GM18511 (cell line): ENCODE measurements at regions not wholly inside any gene's neighbourhood (a gene's known extent, or its start where the extent isn't known, plus 50 kb on each side); places are given as distances from the start of the nearest gene placed in this dataset.

Experiments
- ATAC-seq: cut with Tn5 transposase; IDR thresholded peaks from one replicate; pipeline ENCODE4 v1.9.1; 2021; ENCODE audit warnings: mild to moderate bottlenecking, moderate library complexity; ENCODE audit not compliant: unreplicated experiment

DNA sequence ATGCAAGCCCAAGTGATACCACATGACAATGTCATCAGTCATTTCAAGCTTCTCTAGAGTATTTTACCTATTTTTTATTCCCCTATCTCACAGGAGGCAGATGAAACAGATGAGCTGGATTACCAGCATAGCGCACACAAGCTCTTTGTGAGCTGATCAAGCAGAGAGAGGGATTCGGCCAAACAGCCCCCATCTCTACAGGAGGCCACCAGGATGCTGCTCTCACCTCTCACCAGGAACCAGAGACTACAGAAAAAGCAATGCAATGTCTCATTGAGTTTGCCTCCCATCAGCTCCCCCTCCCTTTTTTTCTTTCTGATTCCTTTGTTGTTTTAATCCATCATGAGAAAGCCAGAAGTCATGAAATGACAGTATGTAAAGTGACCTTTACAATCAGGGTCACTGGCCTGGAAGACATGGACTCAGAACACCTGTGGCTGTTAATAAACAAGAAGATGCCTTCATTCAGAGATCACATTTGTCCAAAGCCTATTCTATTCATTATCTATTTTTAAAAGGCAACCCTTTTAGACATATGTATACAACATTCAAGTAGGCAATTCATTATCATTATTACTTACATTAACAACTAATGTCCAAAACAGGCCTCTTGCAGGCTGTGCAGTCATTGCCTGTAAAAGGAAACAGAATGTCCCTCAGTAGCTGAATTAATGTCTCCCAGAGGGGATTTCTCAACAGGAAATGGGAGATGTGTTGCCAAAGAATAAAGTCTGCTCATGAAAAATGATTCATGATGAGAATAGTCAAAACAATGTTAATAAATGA is 656.6 kb downstream of the TBC1D4 start:
- no peak for ATAC-seq

DNA sequence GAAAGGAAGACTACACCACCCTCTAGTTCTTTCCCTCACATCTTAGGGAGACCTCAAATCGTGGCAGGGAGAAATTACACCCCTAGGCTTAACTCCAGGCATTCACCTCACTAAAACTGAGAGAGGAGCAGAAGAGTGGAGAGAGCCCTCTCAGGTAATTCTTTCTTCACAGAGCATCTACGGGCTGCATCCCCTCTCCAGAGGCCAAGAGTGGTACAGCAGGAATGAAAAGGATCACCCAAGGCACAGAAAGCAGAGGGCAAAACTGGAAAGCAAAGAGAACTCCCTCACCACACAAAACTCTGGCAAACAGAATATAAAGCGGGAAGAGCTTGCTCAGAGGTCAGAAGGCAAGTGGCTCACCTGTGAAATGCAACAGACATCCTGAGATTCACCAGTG is 661.2 kb downstream of the TBC1D4 start:
- ATAC-seq: no peak

DNA sequence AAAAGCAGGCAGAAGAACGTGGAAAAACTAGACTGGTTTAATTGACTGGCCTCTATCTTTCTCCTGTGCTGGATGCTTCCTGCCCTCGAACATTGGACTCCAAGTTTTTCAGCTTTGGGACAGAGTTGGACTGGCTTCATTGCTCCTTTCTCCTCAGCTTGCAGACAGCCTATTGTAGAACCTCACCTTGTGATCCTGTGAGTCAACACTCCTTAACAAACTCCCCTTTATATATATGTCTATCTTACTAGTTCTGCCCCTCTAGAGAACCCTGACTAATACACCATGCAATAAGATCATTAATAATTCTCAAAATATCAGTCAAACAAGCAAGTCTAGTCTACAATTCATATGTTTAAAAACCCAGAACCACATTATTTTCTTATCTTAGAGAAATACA is 662.4 kb downstream of the TBC1D4 start:
- no peak for ATAC-seq

DNA sequence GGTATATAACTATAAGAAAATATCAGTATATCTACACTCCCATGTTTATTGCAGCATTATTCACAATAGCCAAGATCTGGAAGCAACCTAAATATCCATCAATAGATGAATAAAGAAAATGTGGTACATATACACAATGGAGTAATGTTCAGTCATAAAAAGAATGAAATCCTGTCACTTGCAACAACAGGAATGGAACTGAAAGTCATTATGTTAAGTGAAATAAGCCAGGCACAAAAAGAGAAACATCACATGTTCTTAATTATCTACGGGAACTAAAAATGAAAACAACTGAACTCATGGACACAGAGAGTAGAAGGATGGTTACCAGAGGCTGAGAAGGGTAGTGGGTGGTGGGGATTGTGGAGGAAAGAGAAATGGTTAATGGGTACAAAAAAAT is 665.2 kb downstream of the TBC1D4 start:
- no peak for ATAC-seq

DNA sequence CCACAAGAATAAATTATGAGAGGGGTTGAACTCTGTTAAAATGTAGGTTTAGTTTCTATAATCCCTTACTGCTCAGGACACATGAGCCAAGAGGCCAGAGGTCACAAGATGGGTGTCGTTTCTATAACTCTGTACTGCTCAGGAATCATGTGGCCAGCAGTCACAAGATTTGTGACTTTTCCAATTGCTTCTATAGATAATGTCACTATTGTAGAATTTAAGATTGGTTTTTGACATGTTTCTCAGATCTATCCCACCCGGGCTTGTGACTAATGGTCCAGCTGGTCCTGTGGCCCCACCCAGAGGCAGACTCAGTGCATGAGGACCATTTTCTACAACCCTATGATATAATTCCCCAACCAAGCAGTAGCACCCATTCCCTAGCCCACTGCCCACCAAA is 662.0 kb upstream of the KLF12 start:
- ATAC-seq: no peak

DNA sequence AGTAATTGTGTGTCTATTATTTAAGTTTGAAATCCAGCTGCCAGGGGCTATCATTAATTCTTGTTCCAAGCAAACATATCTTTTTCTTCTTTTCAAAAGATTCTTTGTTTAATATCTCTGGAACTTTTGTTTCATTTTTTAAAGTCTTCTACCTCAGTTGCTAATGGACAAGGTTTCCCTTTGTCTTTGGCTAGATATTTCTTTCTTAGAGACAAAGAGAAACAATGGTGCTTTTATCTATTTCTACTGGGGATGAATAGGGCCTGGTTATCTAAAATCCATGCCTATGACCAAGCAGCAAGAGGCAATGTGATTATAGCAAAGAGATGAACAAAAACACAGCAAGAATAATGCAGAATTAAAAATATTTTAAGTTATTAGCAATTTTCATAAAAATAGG is 661.3 kb upstream of the KLF12 start:
- ATAC-seq: no peak

DNA sequence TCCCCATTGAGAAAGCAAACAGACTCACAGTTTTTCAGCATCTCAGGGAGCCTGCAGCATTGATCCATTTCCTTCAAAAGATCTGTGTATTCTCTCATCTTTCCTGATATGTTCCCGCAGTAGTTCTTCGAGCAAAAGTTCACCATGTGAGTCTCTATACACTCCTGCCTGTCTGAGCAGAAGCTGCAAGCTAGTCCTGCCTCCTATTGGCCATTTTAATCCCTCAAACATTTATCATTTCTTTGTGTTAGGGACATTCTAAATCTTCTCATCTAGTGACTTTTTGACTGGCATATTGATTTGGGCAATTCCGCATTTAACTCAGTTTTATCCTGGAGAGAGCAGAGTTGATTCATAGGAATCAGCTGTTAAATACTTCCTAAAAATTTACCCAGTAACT is 660.4 kb upstream of the KLF12 start:
- ATAC-seq: no peak

DNA sequence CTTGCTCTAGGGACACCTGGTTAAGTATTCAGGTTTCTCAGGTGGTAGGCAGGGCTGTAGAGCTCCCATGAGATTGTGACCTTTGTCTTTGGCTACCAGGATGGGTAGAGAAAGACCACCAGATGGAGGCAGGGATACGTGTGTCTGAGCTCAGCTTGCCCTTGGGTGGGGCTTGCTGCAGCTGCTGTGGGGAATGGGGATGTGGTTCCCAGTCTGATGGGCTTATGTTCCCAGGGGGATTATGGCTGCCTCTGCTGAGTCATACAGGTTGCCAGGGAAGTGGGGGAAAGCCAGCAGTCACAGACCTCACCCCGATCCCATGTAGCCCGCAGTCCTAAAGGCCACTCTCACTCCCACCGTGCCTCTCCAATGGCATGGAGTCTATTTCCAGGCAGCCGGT is 659.9 kb upstream of the KLF12 start:
- no peak for ATAC-seq

DNA sequence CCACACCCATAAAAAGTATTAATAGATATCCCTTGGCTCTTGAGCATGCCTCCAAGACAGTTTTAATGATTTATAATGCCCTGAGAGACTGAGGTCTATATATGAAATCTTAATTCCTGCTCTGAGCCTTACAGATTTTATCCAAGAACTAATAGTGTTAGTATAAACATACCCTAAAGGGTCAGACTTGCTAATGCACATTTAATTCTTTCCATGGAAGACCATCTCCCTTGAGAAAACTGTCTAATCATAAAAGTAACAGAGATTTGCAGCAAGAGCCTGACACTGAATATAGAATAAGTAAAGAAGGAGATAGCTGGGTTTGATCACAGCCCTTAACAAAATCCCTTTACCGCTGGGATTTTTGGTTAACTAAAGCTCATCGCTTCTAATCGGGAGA is 650.8 kb upstream of the KLF12 start:
- no peak for ATAC-seq

DNA sequence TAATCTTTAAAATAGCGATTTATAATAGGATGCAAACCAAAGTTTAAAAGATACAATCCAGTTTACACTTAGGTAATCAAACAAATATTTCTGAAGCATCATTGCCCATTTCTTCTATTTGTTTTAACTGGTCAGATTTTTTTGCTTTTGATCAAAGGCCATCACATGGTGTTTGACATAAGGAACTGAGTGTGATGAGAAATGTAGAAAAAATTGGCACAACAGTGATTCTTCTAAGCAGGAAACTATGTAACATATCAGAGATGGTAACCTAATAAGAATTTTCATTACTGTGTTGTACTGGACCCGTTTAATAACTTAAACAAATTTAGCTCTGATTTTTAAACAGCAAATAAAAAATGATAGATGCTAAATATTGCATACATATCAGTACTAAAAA is 644.7 kb upstream of the KLF12 start:
- ATAC-seq: no peak

DNA sequence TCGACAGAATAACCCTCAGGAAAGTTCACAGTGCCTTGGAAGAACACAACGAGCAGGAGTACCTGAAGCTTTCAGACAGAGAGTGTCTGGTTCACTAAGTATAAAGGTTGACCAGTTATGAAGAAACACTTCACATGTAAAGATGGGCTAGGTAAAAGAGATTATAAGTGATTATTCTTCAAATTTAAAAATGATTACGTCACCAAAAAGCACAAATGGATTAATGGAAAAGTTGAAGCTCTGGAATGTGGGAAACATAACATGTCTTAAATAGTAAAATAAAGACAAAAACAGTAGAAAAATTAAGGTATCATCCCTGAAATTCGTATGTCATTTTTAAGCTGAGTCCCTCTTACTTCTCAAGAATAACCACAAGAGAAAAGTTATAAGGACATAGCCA is 643.9 kb upstream of the KLF12 start:
- no peak for ATAC-seq

DNA sequence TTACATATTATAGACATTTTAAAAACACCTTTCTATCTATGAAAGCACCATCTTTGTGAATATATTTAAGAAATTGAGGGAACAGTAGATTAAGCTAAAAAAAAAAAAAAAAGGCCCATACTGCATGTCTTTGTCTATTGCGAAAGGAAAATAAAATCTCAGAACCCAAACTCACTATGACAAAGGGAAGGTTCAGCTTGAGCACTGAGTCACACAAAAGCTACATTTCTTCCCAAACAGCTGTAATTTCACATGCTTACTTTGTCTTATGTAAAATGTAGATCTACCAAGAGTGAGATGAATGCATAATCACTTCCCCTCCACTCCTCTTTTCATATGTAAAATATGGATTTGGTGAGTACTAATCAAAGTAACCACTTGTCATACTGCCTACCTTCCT is 640.1 kb upstream of the KLF12 start:
- no peak for ATAC-seq

DNA sequence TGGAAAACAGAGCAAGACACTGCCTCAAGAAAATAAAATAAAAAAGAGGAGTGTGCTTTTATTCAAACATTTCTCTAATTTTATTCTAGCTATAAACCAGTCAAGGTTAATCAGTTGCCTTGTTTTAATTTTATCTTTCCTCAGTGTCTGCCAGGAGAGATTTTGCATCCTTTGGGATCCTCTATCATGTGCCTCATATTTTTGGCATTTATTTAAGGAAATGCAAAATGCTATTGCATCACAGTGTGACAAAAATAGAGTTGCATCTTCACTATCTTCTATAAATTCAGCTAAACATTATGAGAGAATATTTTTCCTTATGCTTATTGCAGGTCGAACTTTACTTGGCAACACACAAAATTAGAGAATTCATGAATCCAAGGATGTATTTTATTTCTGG is 639.0 kb upstream of the KLF12 start:
- ATAC-seq: no peak

DNA sequence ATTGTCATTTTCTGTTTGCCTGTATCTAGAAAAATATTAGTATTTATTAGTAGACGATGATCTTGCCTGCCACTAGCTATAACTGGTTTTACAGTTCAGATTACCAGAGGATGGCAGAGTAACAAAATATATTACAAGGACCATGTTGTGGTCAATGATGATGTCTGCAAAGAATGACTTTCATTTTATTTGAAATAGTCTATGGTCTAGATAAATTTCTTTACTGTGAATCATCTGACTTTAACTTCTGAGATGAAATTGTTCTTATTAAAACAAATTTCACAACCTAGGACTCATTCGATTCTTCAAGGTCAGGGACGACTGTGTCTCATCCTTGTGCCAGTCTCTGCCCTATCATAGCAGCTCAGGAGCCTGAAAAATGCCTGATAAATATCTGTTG is 637.8 kb upstream of the KLF12 start:
- no peak for ATAC-seq

DNA sequence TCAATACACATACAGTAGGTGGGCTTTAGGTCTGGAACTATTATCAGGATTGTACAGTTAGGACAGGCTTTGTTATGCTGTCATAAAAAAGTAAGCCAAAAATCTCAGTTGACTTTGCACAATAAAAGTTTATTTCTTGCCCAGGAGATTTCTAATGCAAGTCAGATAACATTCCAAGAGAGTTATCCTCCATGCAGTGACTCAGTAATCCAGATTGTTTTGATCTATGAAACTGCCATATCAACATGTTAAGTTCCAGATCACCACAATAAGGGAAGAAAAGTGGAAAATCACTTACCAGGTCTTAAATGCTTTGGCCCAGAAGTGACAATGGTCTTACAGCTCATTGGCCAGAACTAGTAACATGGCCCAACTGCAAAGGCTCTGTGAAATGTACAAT is 636.2 kb upstream of the KLF12 start:
- no peak for ATAC-seq

DNA sequence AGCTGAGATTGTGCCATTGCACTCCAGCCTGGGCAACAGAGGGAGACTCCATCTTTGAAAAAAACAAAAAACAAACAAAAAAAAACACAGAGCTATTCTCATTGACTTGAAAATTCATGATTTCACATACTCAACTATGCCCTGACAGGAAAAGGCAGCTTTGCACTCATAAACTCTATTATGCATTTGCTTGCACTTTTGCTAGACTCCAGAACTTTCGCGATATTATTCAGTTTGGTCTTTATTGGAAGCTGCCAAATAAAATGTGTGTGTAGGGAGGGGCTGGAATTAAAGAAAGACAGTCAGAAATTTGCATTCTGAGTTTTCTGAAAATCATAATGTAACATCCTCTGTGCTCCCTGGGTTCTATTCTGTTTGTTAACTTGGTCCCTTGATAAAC is 635.1 kb upstream of the KLF12 start:
- no peak for ATAC-seq

DNA sequence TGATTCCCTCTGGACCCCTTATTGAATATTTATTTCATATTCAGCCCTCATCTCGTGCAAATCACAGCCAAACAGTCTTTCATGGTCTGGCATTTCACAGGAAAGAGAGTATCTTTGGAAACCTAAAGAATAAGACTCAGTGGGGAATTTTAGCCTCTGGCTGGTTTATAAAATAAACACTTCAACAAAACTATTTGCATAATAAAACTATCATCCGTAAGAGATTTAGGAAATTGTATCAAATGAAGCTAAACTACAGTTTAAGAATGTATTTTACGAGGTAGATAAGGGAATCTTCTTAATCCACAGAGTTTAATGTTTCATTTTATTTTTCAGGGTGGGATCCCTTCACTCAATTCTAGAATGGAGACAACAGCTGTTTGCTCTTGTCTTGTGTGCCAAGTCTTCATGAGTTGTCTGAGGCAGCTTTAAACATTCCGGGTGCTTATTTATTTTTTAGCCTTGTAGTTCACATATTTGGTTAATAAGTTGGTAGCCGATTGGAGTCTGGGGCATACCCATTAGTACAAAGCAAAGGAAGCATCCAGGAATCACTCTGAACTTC is 634.4 kb upstream of the KLF12 start:
- no peak for ATAC-seq

DNA sequence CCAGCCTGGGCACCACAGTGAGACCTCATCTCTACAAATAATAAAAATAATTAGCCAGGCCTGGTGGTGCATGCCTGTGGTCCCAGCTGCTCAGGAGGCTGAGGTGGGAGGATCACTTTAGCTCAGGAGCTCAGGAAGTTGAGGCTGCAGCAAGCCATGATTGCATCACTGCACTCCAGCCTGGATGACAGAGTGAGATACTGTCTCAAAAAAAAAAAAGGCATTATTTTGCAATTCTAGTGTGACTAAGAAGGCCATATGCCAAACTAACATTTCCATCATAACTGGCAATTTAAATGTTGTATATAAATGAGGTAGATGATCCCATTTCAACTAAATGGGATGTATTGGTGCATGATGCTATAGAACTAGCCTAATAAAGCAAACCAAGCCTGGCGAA is 632.8 kb upstream of the KLF12 start:
- no peak for ATAC-seq

DNA sequence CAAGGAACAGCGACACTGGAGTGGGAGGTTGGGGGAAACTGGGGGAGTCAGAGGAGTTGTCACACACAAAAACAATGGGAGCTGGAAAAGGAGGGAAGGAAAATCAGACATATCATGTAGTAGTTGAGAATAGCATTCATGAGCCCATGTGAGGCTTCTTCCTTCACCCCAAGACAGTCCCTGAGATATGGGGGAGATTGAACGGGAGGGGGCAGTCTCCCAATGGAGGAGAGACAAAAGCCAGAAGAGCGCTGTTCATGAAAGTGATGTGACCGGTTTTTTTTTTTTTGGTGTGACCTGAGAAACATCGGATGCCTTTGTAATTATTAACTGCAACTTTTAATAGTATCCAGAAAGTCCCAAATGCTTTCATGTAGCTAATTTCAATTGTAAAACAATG is 631.8 kb upstream of the KLF12 start:
- no peak for ATAC-seq

DNA sequence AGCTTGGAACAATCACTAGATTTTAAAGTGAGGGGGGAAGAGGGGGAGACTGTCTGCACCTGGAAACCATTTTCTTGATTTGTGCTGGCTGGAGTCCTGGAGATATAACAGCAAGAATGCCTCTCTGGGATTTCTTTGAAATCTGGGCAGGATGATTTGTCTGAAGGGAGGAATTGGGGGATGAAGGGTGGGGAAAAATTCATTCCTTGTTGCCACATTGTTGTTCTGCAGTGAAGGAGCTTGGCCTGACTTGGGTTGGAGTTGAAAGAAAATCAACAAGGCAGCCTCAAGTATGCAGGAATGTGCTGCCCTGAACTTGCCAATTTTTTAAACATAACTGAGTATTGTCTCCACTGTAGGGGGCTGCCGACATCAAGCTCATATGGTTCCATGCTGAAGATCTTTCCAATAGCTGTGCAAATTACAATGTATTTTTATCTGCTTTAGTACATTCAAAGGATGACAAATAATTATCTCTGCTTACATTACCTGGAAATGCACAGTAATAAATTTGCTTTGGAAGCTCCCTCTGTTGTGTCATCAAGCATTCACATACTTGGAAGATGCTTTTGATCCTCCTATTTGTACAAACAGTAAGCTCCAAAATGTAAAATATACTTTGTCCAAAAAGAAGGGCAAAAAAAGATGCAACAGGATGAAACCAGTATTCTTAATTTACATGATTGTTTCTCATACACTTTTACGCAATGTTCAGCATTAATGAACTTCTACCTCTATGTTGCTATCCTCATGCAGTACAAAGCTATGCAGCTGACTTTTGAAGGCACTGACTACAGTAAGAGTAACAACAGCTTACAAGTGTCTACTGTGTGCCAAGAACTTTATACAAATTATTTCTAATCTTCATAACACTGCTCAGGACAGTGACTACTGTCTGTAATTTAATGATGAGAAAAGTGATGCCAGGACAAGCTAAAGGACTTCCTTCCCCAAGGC is 627.9 kb upstream of the KLF12 start:
- no peak for ATAC-seq

DNA sequence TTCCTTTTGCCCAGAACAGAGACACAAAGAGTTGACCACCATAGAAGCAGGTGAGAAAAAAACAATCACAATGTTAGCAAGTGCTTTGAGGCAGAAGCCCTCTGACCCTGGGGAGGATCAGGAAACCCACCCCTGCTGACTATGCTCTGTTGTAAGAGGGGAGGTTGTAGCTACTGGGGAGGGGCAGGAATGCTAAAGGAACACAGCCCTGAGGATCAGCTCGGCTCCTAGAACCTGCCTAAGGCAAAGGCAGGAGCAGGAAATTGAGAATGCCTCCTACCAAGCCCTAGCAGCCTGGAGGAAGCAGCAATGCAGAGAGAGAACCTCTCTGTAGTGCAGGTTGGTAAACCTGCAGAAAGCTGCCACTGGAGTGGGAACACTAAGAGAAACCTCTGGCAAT is 624.0 kb upstream of the KLF12 start:
- ATAC-seq: no peak

DNA sequence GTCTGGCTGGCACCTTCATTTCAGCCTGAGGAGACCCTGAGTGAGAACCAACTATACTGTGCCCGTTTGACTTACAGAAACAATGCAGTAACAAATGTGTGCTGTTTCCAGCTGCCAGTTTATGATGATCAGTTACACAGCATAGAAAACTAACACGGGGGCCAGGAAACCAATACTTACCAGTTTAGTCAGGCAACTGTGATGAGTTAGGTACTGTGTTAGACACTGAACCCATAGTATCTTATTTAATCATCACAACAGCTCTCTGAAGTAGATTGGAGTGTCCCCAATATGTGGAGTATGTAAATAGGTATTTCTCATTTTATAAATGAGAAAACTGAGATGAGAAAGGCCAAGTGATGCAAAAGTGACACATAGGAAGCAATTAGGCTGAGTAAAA is 620.9 kb upstream of the KLF12 start:
- ATAC-seq: no peak
